ENCODE measurements at regions not wholly inside any gene's neighbourhood (a gene's known extent, or its start where the extent isn't known, plus 50 kb on each side); places are given as distances from the start of the nearest gene placed in this dataset.

- TF ChIP-seq CTCF (IDR thresholded peaks at IDR 0.05; ENCODE audit: low read depth, low read length): no peak
- no peak for TF ChIP-seq POLR2A (IDR thresholded peaks at IDR 0.05; ENCODE audit: extremely low read depth, insufficient read length)
- TF ChIP-seq MYC (IDR thresholded peaks at IDR 0.05; ENCODE audit: low read depth, low read length): no peak
- no peak for TF ChIP-seq MAX (IDR thresholded peaks at IDR 0.05; ENCODE audit: low read depth, low read length)
Observed at GRCh38 chr6:167405778-167406532, 81.1 kb downstream of the TTLL2 start.

Data from NB4 (cell line).